Spleen (tissue), 11 donors: ENCODE measurements at regions not wholly inside any gene's neighbourhood (a gene's known extent, or its start where the extent isn't known, plus 50 kb on each side); places are given as distances from the start of the nearest gene placed in this dataset.

Experiments used
- DNase-seq: peaks from one replicate; pipeline ENCODE4 v3.0.0-alpha.2; 2020
- H3K27ac ChIP-seq, 8 donors: fragments of 200-600 bp; sonication (generic) in 7 of 8; 1 replicate in 4 of 8; 2 replicates in 4 of 8; pipeline versions ENCODE4 v1.5.0 to v1.8.0; 2016 to 2021; ENCODE audit warnings: inconsistent platforms in 4 of 8, mild to moderate bottlenecking in 4 of 8, moderate library complexity in 1 of 8
- H3K27me3 ChIP-seq, 7 donors: fragments of 200-600 bp; sonication (generic) in 6 of 7; replicated peaks in 1 of 7; 1 replicate in 4 of 7; 2 replicates in 3 of 7; pipeline versions ENCODE4 v1.5.0 to v1.8.0; 2016 to 2021; ENCODE audit warnings: inconsistent platforms in 3 of 7, mild to moderate bottlenecking in 1 of 7
- H3K36me3 ChIP-seq, 6 donors: fragments of 200-600 bp; sonication (generic) in 5 of 6; 1 replicate in 4 of 6; 2 replicates in 2 of 6; pipeline versions ENCODE4 v1.5.0 to v1.8.0; 2016 to 2021; ENCODE audit warnings: inconsistent platforms in 2 of 6
- H3K4me1 ChIP-seq, 6 donors: fragments of 200-600 bp; sonication (generic) in 5 of 6; 1 replicate in 3 of 6; 2 replicates in 3 of 6; pipeline versions ENCODE4 v1.5.0 to v1.8.0; 2016 to 2021; ENCODE audit warnings: inconsistent platforms in 3 of 6
- H3K4me3 ChIP-seq, 8 donors: fragments of 200-600 bp; sonication (generic) in 7 of 8; 1 replicate in 4 of 8; 2 replicates in 4 of 8; pipeline versions ENCODE4 v1.5.0 to v1.8.0; 2016 to 2021; ENCODE audit warnings: inconsistent platforms in 4 of 8, mild to moderate bottlenecking in 4 of 8, moderate library complexity in 2 of 8
- H3K9me3 ChIP-seq, 8 donors: fragments of 200-600 bp; sonication (generic) in 7 of 8; 1 replicate in 4 of 8; 2 replicates in 4 of 8; pipeline versions ENCODE4 v1.5.0 to v1.8.0; 2016 to 2021; ENCODE audit warnings: inconsistent platforms in 4 of 8
- POLR2A ChIP-seq, 3 donors: fragments of 450-650 bp; IDR thresholded peaks; one replicate each; pipeline ENCODE4 v1.5.1; 2017; ENCODE audit warnings: antibody characterized with exemption in 3 of 3, mild to moderate bottlenecking in 1 of 3
- POLR2AphosphoS5 ChIP-seq, 3 donors: sonication (generic); formaldehyde crosslinking; IDR thresholded peaks; one replicate each; pipeline ENCODE4 v1.5.1; 2017; ENCODE audit warnings: antibody characterized with exemption in 3 of 3
- WGBS, 5 donors: extraction: QIAGEN DNeasy Blood & Tissue Kit in 3 of 5; methylation state at CpG; one replicate each; pipeline versions ENCODE4 v1.1.5 to v1.1.7; 2013 to 2018; 5-methylcytosine and 5-hydroxymethylcytosine counted together
- intact Hi-C: fragments of 100-400 bp; cut with DNase I; formaldehyde crosslinking; loops from one replicate; pipeline ENCODE4 v1.15.0; 2023; ENCODE audit warnings: low total_unique reads
- TF ChIP-seq, protein P1 (sequence below), 11 experiments: fragments of 200-600 bp in 7 of 11; fragments of 450-650 bp in 4 of 11; sonication (generic) in 4 of 11; IDR thresholded peaks in 8 of 11; conservative IDR thresholded peaks in 3 of 11; 1 replicate in 7 of 11; 2 replicates in 4 of 11; pipeline versions ENCODE4 v1.4.0 to v1.8.0; 2016 to 2021; ENCODE audit warnings: antibody characterized with exemption in 11 of 11, inconsistent platforms in 4 of 11, mild to moderate bottlenecking in 1 of 11
- donor health status: healthy with polysubstance abuse.
- donor health status: DM: no; HTN: no; CAD: no; lungs with moderate emphysema.
- donor health status: DM: no; HTN: no; CAD: no.
- donor health status: Bipolar disorder and iron deficiency.
- donor health status: healthy.
- donor health status: DM: no; HTN: no; CAD: no.
- donor health status: DM: yes; HTN: yes; CAD: no.

- H3K4me1 ChIP-seq = no peaks in the 10 kb centered on the region
- intact Hi-C loops = no loop called here
- H3K36me3 ChIP-seq = no peaks in the 10 kb centered on the region
- no peak for DNase-seq
- TF ChIP-seq, protein P1, sequence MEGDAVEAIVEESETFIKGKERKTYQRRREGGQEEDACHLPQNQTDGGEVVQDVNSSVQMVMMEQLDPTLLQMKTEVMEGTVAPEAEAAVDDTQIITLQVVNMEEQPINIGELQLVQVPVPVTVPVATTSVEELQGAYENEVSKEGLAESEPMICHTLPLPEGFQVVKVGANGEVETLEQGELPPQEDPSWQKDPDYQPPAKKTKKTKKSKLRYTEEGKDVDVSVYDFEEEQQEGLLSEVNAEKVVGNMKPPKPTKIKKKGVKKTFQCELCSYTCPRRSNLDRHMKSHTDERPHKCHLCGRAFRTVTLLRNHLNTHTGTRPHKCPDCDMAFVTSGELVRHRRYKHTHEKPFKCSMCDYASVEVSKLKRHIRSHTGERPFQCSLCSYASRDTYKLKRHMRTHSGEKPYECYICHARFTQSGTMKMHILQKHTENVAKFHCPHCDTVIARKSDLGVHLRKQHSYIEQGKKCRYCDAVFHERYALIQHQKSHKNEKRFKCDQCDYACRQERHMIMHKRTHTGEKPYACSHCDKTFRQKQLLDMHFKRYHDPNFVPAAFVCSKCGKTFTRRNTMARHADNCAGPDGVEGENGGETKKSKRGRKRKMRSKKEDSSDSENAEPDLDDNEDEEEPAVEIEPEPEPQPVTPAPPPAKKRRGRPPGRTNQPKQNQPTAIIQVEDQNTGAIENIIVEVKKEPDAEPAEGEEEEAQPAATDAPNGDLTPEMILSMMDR (IDR thresholded peaks at IDR 0.05 in 8 of 11, conservative IDR thresholded peaks at IDR 0.05 in 3 of 11) = no peak
- TF ChIP-seq POLR2A (IDR thresholded peaks at IDR 0.05) = no peak
- no peak for TF ChIP-seq POLR2AphosphoS5 (IDR thresholded peaks at IDR 0.05)
- no peak overlapping the region for H3K4me3 ChIP-seq
- peaks cover 0 to 4% (median 0%) of the 10 kb centered on the region in 8 donors for H3K9me3 ChIP-seq
- H3K27me3 ChIP-seq = no peaks in the 10 kb centered on the region
- 75 to 89% (median 76%) methylated on average over 2 of the region's 2 CpGs for WGBS, 5 donors
- no peak overlapping the region for H3K27ac ChIP-seq
These were observed 844.3 kb downstream of the SI start for GRCh38 chr3:164233951-164234350.

DNA sequence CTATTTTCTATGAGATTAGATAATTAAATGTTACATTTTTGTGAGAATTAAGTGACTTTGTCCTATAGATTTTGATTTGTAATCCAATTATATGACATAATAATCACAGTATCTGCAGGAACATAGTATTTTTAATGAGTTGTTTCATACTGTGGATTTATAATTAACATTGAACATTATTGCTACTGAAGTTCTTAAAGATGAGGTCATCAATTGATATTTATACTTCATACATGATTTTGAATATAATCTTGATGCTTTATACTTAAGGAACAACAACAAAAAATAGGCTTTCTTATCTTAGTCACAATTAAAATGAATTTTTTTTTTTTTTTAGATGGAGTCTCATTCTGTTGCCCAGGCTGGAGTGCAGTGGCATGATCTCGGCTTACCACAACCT is 846.6 kb downstream of the SI start:
- H3K4me1 ChIP-seq = no peaks in the 10 kb centered on the region
- TF ChIP-seq, protein P1 (IDR thresholded peaks at IDR 0.05 in 8 of 11, conservative IDR thresholded peaks at IDR 0.05 in 3 of 11) = no peak
- TF ChIP-seq POLR2A (IDR thresholded peaks at IDR 0.05) = no peak
- TF ChIP-seq POLR2AphosphoS5 (IDR thresholded peaks at IDR 0.05) = no peak
- peaks cover 0 to 4% (median 0%) of the 10 kb centered on the region in 8 donors for H3K9me3 ChIP-seq
- H3K36me3 ChIP-seq = no peaks in the 10 kb centered on the region
- DNase-seq = no peak
- WGBS, 5 donors = 89 to 93% (median 93%) methylated on average over 1 of the region's 1 CpG
- no peak overlapping the region for H3K4me3 ChIP-seq
- H3K27me3 ChIP-seq = no peaks in the 10 kb centered on the region
- H3K27ac ChIP-seq = no peak overlapping the region
- intact Hi-C loops = no loop called here

DNA sequence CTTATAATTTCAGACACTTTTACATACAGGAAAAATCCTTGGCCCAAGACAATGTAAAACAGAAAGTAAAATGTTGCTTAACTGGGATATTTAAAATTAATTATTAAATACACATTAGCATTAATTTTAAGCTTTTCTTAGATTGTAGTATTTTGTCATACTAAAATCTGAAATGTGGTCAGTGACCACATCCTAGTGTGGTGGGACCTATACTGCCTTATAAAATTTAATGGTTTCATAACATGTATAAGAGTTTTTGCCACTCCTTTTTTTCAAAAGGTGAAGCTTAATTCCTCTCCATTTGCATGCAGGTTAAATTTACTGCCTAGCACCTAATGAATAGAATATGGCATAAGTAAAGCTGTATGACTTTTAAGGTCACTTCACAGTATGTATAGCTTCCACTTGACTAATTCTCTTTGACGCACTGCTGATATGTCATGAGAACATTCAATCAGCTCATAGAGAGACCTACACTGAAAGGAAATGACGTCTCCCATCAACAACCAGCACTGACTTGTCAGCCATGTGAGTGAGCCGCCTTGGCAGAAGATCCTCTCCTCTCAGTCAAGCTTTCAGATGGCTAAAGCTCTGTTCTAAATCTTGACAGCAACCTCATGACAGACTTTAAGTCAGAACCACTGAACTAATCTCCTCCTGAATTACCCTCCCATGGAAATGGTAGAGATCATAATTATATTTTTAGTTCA is 847.8 kb downstream of the SI start:
- DNase-seq = no peak
- Histone ChIP-seq H3K36me3 (no peaks in the 10 kb centered on the region), H3K4me3 (no peak overlapping the region), H3K9me3 (peaks cover 0 to 5% (median 0%) of the 10 kb centered on the region in 8 donors), H3K27ac (no peak overlapping the region), H3K4me1 (no peaks in the 10 kb centered on the region), H3K27me3 (no peaks in the 10 kb centered on the region)
- 73 to 92% (median 79%) methylated on average over 3 of the region's 3 CpGs for WGBS, 5 donors
- intact Hi-C loops = no loop called here
- no peak for TF ChIP-seq POLR2AphosphoS5 (IDR thresholded peaks at IDR 0.05)

- no peak for DNase-seq
- H3K36me3 ChIP-seq = no peaks in the 10 kb centered on the region
- H3K27me3 ChIP-seq = no peaks in the 10 kb centered on the region
- no peak overlapping the region for H3K4me3 ChIP-seq
- intact Hi-C loops = no loop called here
- H3K4me1 ChIP-seq = no peaks in the 10 kb centered on the region
- peaks cover 0 to 23% (median 7%) of the 10 kb centered on the region in 8 donors for H3K9me3 ChIP-seq
- TF ChIP-seq POLR2AphosphoS5 (IDR thresholded peaks at IDR 0.05) = no peak
- TF ChIP-seq, protein P1 (IDR thresholded peaks at IDR 0.05 in 8 of 11, conservative IDR thresholded peaks at IDR 0.05 in 3 of 11) = no peak
- no peak overlapping the region for H3K27ac ChIP-seq
- 0 to 37% (median 2%) methylated on average over 1 of the region's 1 CpG for WGBS, 5 donors
These were observed 854.2 kb downstream of the SI start for GRCh38 chr3:164224126-164224525.
